SU-DHL-6 (cell line): ENCODE measurements at regions not wholly inside any gene's neighbourhood (a gene's known extent, or its start where the extent isn't known, plus 50 kb on each side); places are given as distances from the start of the nearest gene placed in this dataset.

ENCODE experiments used
- H2AFZ ChIP-seq: fragments of 200-600 bp; sonication (generic); 2 replicates; pipeline ENCODE4 v1.6.1; 2014; ENCODE audit warnings: low read depth, mild to moderate bottlenecking, moderate library complexity, mixed read lengths, antibody characterized with exemption, low read length; ENCODE audit not compliant: severe bottlenecking
- H3F3A ChIP-seq: fragments of 200-600 bp; shearing (Covaris generic); 2 replicates; pipeline ENCODE4 v1.6.0; 2016; ENCODE audit warnings: antibody characterized with exemption, mild to moderate bottlenecking; ENCODE audit not compliant: insufficient read depth
- H3K27ac ChIP-seq: fragments of 200-600 bp; sonication (generic); 2 replicates; pipeline ENCODE4 v1.5.1; 2016; ENCODE audit warnings: low read depth, mild to moderate bottlenecking, low read length, moderate library complexity, mixed read lengths
- H3K27me3 ChIP-seq: fragments of 200-600 bp; sonication (generic), shearing (Covaris generic); 2 replicates; pipeline ENCODE4 v1.6.0; 2014; ENCODE audit warnings: mild to moderate bottlenecking, low read length
- H3K36me3 ChIP-seq: fragments of 200-600 bp; sonication (generic); 2 replicates; pipeline ENCODE4 v1.6.1; 2014; ENCODE audit warnings: mild to moderate bottlenecking, low read length, mixed read lengths
- H3K4me2 ChIP-seq: fragments of 300-600, 200-600 bp; shearing (Covaris generic), sonication (generic); 2 replicates; pipeline ENCODE4 v1.6.0; 2014; ENCODE audit warnings: low read length, low read depth, mild to moderate bottlenecking; ENCODE audit not compliant: poor library complexity, severe bottlenecking
- H3K4me3 ChIP-seq: fragments of 200-600 bp; sonication (generic); 2 replicates; pipeline ENCODE4 v1.5.1; 2014; ENCODE audit warnings: antibody characterized with exemption, low read length, mild to moderate bottlenecking, mixed read lengths; ENCODE audit not compliant: insufficient read depth, poor library complexity, severe bottlenecking
- H3K79me2 ChIP-seq: fragments of 200-600 bp; sonication (generic); 2 replicates; pipeline ENCODE4 v1.6.1; 2014; ENCODE audit warnings: mild to moderate bottlenecking, low read length, moderate library complexity; ENCODE audit not compliant: insufficient read depth
- H3K9ac ChIP-seq: fragments of 200-600 bp; sonication (generic); 2 replicates; pipeline ENCODE4 v1.7.0; 2014; ENCODE audit warnings: mild to moderate bottlenecking, low read length
- H3K9me2 ChIP-seq: fragments of 200-600 bp; sonication (generic); replicated peaks from 2 replicates; pipeline ENCODE4 v1.6.1; 2014; ENCODE audit warnings: low read length; ENCODE audit not compliant: insufficient read depth
- H3K9me3 ChIP-seq: fragments of 200-600 bp; sonication (generic); 2 replicates; pipeline ENCODE4 v1.6.1; 2014; ENCODE audit warnings: low read length, mixed read lengths; ENCODE audit not compliant: insufficient read depth
- H4K20me1 ChIP-seq: fragments of 200-600 bp; sonication (generic); 2 replicates; pipeline ENCODE4 v1.6.1; 2014; ENCODE audit warnings: low read depth, mild to moderate bottlenecking, antibody characterized with exemption, low read length, moderate library complexity, mixed read lengths
- EZH2phosphoT487 ChIP-seq: fragments of 200-600 bp; sonication (generic), shearing (Covaris generic); conservative IDR thresholded peaks from 2 replicates; pipeline ENCODE4 v1.6.1; 2018; ENCODE audit warnings: mild to moderate bottlenecking, antibody characterized with exemption, low read length, moderate library complexity, mixed read lengths
- TF ChIP-seq, protein P1 (sequence below): fragments of 200-600 bp; sonication (generic); IDR thresholded peaks from one replicate; pipeline ENCODE4 v1.5.1; 2017; ENCODE audit warnings: antibody characterized with exemption, mild to moderate bottlenecking, low read length, moderate library complexity; ENCODE audit not compliant: insufficient read depth, poor library complexity, severe bottlenecking

DNA sequence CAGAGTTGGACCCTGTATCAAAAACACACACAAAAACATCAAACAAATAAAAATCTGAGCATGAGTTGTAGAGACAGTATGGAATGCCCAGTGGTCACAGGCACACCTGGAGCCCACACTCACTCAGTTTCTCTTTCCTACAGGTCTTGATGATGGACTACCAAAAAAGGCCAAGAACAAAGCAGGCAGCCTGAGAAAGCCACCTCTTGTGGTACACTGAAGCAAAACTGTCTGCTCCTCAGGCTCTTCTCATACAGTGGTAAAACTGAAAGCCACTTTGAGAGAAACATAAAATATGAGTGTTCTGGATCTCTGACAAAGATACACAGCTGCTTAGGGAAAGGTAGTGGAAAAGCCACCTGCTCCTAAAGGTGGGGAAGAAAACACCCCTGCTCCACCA, 1206.9 kb downstream of the FSTL5 start:
- H3K9me3 ChIP-seq = no peaks in the 10 kb centered on the region
- H3K9me2 ChIP-seq = no peaks in the 10 kb centered on the region
- H3K9ac ChIP-seq = no peak overlapping the region
- H3K36me3 ChIP-seq = no peaks in the 10 kb centered on the region
- no peaks in the 10 kb centered on the region for H4K20me1 ChIP-seq
- H3K4me2 ChIP-seq = no peak overlapping the region
- H3K4me3 ChIP-seq = no peak overlapping the region
- TF ChIP-seq, protein P1, sequence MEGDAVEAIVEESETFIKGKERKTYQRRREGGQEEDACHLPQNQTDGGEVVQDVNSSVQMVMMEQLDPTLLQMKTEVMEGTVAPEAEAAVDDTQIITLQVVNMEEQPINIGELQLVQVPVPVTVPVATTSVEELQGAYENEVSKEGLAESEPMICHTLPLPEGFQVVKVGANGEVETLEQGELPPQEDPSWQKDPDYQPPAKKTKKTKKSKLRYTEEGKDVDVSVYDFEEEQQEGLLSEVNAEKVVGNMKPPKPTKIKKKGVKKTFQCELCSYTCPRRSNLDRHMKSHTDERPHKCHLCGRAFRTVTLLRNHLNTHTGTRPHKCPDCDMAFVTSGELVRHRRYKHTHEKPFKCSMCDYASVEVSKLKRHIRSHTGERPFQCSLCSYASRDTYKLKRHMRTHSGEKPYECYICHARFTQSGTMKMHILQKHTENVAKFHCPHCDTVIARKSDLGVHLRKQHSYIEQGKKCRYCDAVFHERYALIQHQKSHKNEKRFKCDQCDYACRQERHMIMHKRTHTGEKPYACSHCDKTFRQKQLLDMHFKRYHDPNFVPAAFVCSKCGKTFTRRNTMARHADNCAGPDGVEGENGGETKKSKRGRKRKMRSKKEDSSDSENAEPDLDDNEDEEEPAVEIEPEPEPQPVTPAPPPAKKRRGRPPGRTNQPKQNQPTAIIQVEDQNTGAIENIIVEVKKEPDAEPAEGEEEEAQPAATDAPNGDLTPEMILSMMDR = no peak
- TF ChIP-seq EZH2phosphoT487 = no peak
- H3K79me2 ChIP-seq = no peaks in the 10 kb centered on the region
- H3F3A ChIP-seq = no peaks in the 10 kb centered on the region
- no peaks in the 10 kb centered on the region for H3K27me3 ChIP-seq
- no peak overlapping the region for H3K27ac ChIP-seq
- H2AFZ ChIP-seq = no peak overlapping the region

DNA sequence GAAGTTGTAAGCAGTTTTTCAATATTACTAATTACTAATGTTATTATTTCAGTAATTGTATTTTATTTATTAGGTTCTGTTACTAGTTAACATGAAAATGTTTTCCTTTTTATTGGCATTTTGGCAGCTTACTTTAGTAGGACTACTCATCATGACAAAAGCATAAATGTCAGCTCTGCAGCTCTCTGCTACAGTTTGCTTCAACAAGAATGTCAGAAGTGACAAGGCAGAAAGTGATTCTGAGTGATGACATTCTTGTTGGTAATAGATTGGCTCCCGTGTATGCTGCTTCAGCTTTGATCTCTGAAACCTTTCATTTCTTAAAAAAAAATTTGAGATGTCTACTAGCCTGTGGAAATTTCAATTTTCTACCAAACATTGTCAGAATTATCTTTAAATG, 1193.9 kb downstream of the FSTL5 start:
- TF ChIP-seq, protein P1 = no peak
- no peak for TF ChIP-seq EZH2phosphoT487
- Histone ChIP-seq H3F3A (no peaks in the 10 kb centered on the region), H3K9me3 (no peaks in the 10 kb centered on the region), H3K9ac (no peak overlapping the region), H3K27me3 (no peaks in the 10 kb centered on the region), H3K27ac (no peak overlapping the region), H3K9me2 (no peaks in the 10 kb centered on the region), H4K20me1 (no peaks in the 10 kb centered on the region), H3K4me3 (no peak overlapping the region), H3K4me2 (no peak overlapping the region), H2AFZ (no peak overlapping the region), H3K79me2 (no peaks in the 10 kb centered on the region), H3K36me3 (no peaks in the 10 kb centered on the region)

DNA sequence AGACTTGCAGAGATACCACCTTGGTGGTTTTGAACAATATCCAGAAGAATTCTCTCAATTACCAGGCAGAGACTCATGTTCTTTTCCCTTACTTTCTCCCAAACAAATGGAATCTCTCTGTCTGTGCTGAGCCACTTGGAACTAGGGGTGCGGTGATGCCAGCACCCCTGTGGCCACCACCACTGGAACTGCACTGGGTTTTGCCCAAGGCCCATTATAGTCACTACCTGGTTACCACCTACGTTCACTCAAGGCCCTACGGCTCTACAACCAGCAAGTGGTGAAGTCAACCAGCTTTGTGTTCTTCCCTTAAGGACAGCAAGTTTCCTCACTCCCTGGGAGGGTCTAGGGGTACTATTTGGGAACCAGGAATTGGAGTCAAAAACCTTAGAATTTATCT, 1183.7 kb downstream of the FSTL5 start:
- Histone ChIP-seq H3K4me2 (no peak overlapping the region), H3K9me3 (no peaks in the 10 kb centered on the region), H3K9ac (no peak overlapping the region), H2AFZ (no peak overlapping the region), H4K20me1 (no peaks in the 10 kb centered on the region), H3K4me3 (no peak overlapping the region), H3K36me3 (no peaks in the 10 kb centered on the region), H3K27me3 (no peaks in the 10 kb centered on the region), H3F3A (no peaks in the 10 kb centered on the region), H3K27ac (no peak overlapping the region), H3K79me2 (no peaks in the 10 kb centered on the region), H3K9me2 (no peaks in the 10 kb centered on the region)
- TF ChIP-seq, protein P1 = no peak
- no peak for TF ChIP-seq EZH2phosphoT487

DNA sequence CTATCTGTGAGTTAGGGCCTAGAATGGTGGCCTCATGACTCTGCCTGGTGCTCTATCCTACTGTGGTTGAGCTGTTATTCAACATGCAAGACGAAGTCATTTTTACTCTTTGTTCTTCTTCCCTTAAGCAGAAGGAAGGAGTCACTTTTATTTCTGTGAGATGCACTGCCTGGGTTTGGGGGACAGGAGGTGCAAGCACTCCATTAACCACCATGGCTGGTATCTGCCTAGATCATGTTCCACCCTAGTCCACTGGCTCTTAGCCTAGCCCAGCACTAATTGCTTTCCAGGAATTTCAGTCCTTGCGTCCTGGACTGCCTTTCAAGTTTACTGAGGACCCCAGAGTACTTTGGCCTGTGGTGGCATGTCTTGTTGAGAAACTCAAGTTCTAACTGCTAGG, 1182.7 kb downstream of the FSTL5 start:
- H4K20me1 ChIP-seq = no peaks in the 10 kb centered on the region
- no peak overlapping the region for H3K4me3 ChIP-seq
- no peak overlapping the region for H3K27ac ChIP-seq
- no peaks in the 10 kb centered on the region for H3K36me3 ChIP-seq
- H3K9ac ChIP-seq = no peak overlapping the region
- no peak overlapping the region for H2AFZ ChIP-seq
- H3K4me2 ChIP-seq = no peak overlapping the region
- H3K9me2 ChIP-seq = no peaks in the 10 kb centered on the region
- no peaks in the 10 kb centered on the region for H3K9me3 ChIP-seq
- no peaks in the 10 kb centered on the region for H3F3A ChIP-seq
- TF ChIP-seq EZH2phosphoT487 = no peak
- TF ChIP-seq, protein P1 = no peak
- H3K27me3 ChIP-seq = no peaks in the 10 kb centered on the region
- no peaks in the 10 kb centered on the region for H3K79me2 ChIP-seq
